HG02763 (cell line): ENCODE measurements at regions not wholly inside any gene's neighbourhood (a gene's known extent, or its start where the extent isn't known, plus 50 kb on each side); places are given as distances from the start of the nearest gene placed in this dataset.

Experiments used
- ATAC-seq: cut with Tn5 transposase; IDR thresholded peaks from one replicate; pipeline ENCODE4 v1.9.1; 2021; ENCODE audit warnings: mild to moderate bottlenecking, moderate library complexity; ENCODE audit not compliant: unreplicated experiment

DNA sequence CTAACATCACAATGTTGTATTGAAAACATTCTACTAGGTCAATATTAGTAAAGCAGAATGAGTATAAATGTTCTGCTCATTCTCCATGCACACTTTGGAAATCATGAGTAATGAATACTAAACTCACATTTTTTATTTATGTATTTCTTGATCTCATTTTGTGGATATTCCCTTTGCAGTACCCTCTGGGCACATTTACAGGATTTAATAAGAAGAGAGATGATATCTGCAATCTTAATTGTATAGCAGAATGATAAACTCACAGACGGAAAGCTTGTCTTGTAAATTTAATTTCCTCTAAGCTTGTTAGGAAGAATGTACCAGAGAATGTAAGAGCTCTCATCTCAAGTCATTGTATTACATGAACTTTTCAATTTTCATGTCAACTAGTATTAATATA, 1279.7 kb downstream of the PCDH7 start:
- no peak for ATAC-seq

DNA sequence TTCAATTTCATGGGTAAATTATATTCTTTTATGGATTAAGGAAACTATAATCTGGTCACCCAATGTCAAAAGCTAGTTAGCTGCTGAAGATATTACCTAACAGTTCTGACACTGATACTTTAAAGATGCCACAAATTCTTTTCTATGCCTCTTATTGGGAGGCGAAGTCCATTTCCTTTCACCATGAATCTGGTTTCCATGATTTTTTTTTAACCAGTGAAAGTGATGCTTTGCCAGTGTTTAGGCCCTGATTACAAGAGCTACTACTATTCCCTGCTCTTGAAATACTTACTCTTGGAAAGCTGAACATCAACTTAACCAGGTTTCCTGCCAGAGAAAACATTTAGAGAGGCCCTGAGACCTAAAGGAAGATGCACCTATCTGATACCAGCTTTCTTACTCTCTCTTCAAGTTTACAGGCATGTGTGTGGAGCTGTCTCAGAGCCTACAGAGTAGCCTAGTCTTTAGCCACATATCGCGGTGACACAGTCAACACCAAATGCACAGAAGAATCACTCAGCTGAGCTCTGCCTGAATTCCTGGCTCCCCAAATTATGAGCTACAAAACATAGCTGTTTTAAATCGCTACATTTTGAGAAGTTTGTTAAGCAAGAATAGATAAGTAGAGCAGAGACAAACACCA, 1280.8 kb downstream of the PCDH7 start:
- ATAC-seq: no peak

DNA sequence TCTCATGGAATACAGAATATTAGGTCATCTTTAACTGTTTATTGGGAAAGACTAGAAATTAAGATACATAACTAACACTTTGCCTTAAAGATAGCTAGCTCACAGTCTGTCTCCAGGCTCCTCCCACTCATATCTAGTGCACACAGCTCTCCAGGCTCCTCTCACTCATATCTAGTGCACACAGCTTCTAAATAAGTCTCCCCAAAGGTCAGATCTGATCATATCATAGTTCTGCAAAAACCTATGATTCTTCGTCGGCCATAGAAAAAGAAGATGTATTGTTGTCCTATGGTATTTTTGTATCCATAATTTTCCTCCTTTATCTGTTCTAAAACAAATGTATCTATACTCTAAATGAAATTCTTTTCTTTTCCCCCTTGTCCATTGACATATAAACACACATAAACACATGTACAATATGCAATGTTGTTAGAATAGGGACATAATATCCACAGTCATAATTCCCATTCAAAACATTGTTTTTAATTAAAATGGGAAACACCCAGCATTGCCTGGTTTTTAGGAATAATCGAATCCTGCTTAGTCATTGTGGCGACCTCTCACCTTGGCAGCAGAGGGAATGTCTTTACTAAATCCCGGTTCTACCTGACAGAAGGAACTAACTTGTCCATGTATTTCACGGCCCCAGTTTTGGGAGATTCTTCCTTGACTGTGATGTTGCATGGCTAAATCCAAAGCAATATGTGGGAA, 1282.0 kb downstream of the PCDH7 start:
- ATAC-seq: no peak

DNA sequence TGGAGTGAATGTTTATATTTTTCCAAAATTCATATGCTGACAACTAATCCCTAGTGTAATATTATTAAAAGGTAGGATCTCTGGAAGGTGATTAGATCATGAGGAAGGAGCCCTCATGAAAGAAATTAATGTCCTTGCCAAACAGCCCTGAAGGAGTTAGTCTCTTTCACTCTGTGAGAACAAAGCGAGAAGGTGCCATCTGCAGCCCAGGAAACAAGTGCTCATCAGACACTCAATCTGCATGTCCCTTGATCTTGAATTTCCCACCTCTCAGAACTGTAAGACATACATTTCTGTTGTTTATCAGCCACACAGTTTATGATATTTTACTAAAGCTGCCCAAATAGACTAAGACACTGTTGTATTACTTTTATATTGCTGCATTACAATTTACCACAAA, 1283.4 kb downstream of the PCDH7 start:
- ATAC-seq: no peak

DNA sequence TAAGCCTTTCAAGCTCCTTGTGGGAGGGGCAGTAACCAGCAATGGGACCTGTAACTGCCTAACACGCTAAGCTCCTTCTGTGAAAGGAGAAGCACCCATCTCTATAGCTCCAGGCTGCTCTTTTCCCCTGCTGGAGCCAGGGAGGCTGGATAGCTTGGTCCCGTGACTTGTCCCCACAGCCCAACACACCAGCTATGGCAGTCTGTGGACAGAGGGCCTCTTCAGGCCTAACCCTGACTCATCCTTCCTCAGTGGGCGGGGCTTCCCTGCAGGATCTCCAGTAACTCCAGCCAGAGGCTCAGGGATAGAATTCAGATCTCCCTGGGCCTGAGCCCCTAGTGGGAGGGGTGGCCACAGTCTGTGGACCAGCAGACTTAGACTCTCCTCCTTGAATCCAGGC, 1290.1 kb downstream of the PCDH7 start:
- ATAC-seq: no peak

DNA sequence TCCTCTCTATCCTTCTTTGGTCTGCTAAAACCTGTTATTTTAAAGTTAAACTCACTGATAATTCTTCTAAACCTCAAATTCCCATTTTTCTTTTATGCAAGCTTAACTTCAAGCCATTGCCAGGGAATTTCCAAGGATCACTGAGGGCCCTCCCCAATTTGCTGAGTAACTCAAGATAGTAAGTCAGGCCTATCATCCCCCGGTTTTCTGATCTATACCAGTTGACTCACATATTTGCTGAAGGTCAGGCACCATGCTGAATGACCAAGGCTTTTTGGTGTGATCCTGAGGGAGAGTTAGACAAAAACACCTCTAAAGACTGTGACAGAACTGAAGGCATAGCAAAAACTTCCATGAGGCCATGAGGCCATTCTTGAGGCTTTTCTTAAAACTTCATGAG, 1301.9 kb downstream of the PCDH7 start:
- ATAC-seq: no peak

DNA sequence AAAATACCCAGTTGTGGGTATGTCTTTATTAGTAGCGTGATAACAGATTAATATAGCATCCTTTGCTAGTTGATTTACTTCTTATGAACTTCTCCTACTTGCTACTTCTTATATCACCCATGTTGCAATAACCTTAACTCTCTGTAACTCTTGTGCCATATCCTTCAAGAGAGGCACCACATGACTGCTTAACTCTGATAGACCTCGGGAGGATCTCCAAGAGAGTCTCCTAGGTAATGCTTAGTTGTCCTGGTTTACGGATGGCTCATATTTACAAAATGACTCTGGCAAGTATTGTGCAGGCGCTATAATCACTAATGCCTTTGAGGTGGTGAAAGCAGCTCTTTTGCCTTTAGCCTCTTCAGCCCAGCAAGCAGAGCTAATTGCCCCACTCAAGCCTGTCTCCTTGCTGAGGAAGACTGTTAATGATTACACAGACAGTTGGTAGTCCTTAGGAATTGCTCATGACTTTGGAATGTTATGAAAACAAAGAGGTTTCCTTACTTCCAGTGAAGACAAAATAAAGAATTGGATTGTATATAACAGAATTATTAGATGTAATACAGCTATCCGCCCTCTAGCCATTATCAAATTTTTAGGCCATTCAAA, 1305.8 kb downstream of the PCDH7 start:
- no peak for ATAC-seq

DNA sequence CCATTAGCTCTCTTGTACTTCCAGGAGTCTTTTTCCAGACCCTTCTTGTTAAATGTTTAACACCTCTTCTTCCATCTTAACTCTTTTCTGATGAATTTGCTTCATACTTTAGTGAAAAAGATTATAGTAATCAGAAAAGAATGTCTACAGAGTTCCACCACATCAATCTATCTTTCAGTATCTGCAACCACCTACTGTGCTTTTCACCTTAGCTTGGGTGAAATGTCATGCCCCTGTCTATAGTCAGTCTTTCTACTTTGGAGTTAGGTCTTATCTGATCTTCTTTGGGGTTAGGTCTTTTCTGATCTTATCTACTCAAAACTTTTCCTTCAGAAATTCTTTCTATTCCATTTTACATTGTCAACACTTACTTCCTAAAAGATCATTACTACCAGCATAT, 1310.2 kb downstream of the PCDH7 start:
- ATAC-seq: no peak

DNA sequence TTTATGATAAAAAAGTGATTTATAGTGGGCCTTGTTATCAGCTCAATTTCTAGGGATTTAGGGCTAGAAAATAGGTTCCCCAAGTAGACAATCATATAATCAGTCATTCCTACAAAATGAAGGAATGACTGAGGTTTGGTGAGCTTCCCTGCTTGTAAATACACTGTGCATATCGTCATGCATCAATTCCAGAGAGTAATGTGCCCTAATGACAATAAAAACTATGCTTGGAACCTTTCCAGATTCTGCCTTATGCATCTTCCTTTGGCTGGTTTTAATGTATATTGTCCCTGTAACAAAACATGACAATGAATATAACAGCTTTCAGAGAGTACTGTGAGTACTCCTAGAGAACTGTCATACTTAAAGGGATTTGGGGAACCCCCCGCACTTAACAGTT, 1310.9 kb downstream of the PCDH7 start:
- no peak for ATAC-seq

DNA sequence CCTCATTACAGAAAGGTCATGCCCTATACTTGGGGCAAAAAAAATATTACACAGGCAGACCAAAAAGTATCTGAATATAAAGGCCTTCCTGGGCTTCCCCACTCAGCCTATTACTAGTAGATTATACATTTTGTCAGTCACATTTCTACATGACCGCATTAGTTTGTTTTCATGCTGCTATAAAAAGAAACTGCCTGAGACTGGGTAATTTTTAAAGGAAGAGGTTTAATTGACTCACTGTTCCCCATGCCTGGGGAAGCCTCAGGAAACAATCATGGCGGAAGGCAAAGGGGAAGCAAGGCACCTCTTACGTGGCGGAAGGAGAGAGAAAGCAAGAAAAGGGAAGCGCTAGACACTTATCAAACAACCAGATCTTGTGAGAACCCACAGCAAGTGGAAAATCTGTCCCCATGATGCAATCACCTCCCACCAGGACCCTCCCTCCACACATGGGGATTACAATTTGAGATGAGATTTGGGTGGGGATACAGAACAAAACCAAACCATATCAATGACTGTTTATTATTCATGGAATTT, 1312.0 kb downstream of the PCDH7 start:
- no peak for ATAC-seq

DNA sequence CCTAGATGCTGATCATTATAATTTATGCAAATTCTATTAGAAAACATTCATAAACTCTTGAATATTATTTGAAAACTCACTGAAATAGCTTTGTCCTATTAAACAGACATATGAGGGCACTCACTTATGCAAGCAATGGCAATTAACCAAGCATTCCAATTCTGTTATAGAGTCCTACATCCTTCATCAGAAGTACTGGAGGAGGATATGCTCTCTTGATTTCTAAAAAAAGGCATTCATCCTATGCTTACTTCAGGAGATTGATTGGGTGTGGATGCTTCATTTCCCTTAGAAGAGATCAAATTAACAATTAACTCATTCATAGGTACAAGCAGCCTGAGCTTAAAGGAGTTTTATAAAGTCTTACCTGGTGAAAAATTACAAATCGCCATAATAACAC, 1317.2 kb downstream of the PCDH7 start:
- ATAC-seq: no peak

DNA sequence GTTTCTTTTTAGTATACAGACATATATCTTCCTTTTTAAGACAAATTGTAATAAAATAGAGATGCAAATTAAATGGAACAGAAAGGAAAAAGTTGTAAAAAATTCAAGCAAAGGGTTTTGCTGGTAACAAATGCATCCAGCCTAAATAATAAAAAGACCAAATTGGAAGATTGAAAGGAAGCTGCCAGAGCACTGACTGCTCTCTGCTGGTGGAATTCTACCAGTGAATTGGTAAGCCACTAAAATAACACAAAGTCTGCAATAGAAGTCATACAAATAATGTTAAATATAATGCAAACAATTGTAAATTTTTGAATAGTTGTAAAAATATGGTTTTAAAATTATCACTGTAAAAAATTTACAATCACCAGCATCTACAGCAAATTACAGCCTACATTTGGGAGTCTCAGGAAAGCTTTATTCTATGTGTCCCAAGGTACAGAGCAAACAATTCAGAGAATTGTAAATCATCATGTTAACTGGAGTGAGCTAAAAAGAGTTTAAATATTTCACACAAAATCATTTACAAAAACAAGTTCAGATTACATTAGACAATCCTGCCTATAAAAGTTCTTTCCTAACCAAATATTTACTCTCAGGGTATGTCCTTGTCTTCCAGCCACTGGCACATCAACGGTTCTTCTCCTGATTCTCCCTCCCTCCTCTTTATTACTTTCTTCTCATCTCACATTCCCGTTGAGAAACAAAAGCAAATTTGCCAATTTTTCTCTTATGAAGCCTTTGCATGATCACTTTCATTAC, 1322.5 kb downstream of the PCDH7 start:
- ATAC-seq: no peak

DNA sequence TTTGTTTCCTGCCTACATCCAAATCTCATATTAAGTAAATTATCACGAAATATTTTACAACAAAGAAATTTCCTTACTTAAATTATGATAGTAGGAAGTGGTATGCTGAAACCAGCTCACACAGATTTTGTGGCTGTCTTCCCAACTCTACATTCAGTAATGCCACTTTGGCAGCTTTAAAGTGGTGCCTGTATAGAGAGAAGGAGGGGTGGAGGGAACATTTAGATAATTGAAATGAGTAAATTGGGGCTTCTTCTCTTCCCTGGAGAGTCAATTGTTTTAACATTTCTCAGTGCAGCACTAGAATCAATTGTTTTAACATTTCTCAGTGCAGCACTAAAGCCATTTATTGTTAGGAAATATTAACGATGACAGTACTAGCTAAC, 1323.1 kb downstream of the PCDH7 start:
- no peak for ATAC-seq

DNA sequence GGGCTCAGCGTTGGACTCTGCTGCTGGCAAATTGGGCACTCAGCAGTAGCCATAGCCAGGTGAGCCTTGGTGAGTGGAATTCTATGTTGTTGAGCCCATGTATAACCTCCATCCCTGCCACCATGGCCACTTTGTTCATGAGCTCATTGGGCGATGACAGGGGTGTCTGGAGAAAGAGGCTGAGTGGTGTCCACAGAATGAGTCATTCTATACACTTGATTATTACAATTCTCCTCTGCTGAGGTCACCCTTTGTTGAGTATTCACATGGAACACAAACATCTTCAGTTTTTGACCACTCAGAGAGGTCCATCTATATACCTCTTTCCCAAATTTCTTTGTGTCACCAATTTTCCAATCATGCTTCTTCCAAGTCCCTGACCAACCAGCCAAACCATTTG, 1341.7 kb downstream of the PCDH7 start:
- no peak for ATAC-seq

DNA sequence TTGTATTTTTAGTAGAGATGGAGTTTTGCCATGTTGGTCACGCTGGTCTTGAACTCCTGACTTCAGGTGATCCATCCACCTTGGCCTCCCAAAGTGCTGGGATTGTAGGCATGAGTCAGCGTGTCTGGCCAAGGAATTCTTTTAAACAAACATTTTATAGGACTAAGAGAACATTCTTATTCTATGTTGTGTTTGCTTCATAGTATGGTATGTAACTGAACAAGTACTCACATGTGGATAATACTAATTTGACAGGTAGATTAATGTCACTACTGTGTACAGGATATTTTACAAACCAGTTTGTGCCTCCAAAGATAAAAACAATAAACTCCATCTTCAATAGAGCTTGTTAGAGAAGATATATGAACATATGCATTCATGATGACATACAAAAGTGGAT, 1353.4 kb downstream of the PCDH7 start:
- ATAC-seq: no peak

DNA sequence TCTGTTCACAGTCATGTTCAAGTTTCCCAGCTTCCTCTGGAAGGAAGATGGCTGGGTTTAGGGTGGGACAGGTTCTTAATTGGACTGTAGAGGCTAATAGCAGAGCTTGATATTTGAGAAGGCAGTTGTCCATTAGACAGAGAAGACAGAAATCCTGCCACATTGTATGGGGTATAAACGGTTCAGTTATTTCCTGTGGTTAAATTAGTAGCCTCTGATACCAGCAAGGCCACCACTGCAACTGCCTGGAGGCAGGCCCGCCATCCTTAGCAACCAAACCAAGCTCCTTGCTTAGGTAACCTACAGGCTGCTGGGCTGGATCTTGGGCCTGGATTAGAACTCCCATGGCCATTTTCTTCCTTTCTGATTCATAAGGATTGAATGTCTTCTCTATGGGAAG, 1367.0 kb downstream of the PCDH7 start:
- no peak for ATAC-seq

DNA sequence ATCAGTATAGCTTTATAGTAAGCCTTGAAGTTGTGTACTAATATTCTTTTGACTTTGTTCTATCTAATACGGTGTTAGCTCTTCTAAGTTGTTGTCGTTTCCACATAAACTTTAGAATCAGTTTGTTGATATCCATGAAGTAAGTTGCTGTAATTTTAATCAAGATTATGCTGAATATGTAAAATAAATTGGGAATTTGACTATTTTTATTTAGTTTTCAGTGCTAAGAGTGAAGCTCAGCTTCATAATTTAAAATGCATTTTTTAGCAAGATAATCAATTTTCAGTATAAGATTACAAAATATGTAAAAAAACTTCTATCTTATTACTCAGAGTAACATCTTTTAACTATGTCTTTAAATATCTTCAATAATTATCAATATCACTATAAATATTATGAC, 1374.8 kb downstream of the PCDH7 start:
- ATAC-seq: no peak

DNA sequence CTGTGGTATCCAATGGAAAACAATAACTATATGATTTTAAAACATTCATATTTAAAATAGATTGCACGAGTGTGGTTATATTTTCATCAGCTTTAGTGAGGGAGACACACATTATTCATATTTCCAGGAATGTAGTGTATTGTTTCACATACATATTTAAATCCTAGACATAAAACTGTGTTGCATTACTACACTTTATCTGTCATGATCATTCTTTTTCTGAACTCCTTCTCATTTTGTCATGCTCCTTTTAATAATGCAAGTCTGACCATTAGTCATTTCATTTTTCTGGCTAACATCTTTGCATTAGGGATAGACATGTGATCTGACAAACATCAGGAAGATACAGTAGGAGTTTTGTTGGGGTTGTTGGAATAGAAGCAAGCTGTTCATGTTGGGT, 1382.7 kb downstream of the PCDH7 start:
- no peak for ATAC-seq

DNA sequence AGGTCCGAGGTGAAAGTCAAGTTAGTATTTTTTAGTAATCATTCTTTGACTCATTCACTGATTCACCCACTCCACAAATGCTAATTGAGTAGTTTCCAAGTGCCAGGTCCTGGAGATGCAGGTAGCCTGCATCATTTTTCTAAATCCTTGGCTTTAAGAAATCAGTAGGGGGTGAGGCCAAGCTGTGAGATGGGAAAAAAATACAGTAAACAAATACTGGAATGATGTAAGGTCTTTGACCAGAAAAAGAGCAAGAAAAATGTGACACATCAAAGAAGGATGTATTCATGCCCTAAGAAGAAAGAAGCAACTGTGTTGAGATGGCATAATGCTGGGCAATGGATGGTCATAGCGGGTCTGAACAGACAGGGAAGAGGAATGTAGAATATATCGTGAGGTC, 1386.6 kb downstream of the PCDH7 start:
- ATAC-seq: no peak

DNA sequence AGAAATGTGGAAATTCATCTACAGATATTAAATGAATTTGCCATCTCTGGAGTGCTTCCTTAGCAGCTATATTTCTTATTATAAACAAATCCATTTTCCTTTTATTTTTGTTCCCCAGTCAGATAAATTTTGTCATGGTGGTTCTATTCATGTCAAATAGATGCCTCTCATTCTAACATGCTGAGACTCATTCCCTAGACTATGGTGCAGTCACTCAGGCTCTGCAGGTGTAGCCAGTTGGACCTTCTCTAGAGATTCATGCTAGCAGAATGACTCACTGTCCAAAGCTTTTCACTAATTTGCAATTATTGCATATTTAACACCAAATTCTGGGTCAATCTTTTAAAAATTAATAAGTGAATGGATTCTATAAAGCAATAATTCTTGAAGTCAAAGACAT, 1392.7 kb downstream of the PCDH7 start:
- no peak for ATAC-seq

DNA sequence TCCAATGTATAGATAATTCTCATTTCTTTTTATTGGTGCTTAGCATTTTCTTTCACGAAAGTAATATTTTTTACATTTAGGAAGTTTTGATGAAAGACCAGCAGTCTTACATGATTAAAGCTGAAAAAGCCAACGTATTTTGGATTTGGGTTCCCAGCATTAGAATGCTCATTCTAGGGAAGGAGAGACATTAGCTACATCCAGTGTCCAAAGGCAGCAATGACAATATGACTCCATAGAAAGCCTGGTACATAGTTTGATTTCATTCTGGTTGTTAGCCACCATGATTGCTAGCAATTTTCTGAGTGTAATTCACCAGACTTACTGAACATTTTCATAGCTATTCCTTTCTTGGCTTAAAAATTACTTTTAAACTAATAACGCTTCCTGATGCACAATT, 1397.5 kb downstream of the PCDH7 start:
- ATAC-seq: no peak

DNA sequence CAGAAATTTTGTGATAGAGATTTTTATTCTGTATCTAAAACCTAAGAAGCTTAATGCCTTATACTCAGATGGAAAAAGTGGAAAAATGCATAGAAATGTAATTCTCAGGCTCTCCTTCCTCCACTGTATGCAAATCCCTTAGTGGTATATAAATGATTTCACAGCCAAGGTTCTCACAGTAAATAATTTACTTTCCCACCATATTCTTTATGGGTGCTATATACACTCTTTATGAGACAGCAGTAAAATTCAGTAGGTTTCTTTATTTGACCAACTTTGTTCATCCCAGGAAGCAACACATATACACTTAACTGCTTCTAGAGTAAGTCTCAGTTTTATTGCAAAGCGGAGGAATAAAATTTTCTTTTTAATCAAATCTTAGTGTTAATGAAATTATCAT, 1399.7 kb downstream of the PCDH7 start:
- ATAC-seq: no peak
